ENCODE measurements at regions not wholly inside any gene's neighbourhood (a gene's known extent, or its start where the extent isn't known, plus 50 kb on each side); places are given as distances from the start of the nearest gene placed in this dataset.

- no peaks in the 10 kb centered on the region for H3F3A ChIP-seq (replicated peaks; ENCODE audit: insufficient read depth)
- H3K9me3 ChIP-seq = no peaks in the 10 kb centered on the region
- no peak overlapping the region for H3K27ac ChIP-seq (ENCODE audit: low read depth in 2 of 2, low read length in 1 of 2)
- H3K9ac ChIP-seq = no peak overlapping the region
- DNase-seq = no peak
- CTCF ChIA-PET = interaction anchor here (2.8 kb wide), 1 partner anchor 23 kb away, joined by 10 read pairs; no protein-coding TSS in a partner anchor
- no peak overlapping the region for H3K4me3 ChIP-seq (ENCODE audit: low read depth in 2 of 2, low read length in 1 of 2)
- H3K79me2 ChIP-seq (ENCODE audit: insufficient read depth) = no peaks in the 10 kb centered on the region
- H3K36me3 ChIP-seq (replicated peaks in 1 of 2; ENCODE audit: control insufficient read depth in 1 of 2, insufficient read depth in 2 of 2, low read length in 1 of 2) = no peaks in the 10 kb centered on the region
- POLR2A ChIA-PET = no interaction called here
- 80% methylated on average over 8 of the region's 9 CpGs for WGBS (ENCODE audit: low lambda C conversion rate)
- H4K20me1 ChIP-seq (ENCODE audit: insufficient read depth) = no peaks in the 10 kb centered on the region
- no peak for TF ChIP-seq IRF3 (IDR thresholded peaks at IDR 0.05; ENCODE audit: low read depth, low read length)
- TF ChIP-seq SIN3A (IDR thresholded peaks at IDR 0.05; ENCODE audit: borderline replicate concordance, low read depth, low read length) = no peak
- TF ChIP-seq ELF1 (IDR thresholded peaks at IDR 0.05) = no peak
- no peak for TF ChIP-seq RAD21 (IDR thresholded peaks at IDR 0.05; ENCODE audit: low read length)
- no peak for TF ChIP-seq FOXJ3 (CRISPR knock-in tag; IDR thresholded peaks at IDR 0.05)
- no peak for TF ChIP-seq RCOR1 (IDR thresholded peaks at IDR 0.05; ENCODE audit: low read length)
- no peak for TF ChIP-seq REST (IDR thresholded peaks at IDR 0.05; ENCODE audit: low read depth, low read length)
- no peak for TF ChIP-seq FOXM1 (IDR thresholded peaks at IDR 0.05; ENCODE audit: low read depth)
- no peak for TF ChIP-seq TEAD4 (IDR thresholded peaks at IDR 0.05; ENCODE audit: borderline replicate concordance, insufficient read depth)
- no peak for TF ChIP-seq SMC3 (IDR thresholded peaks at IDR 0.05; ENCODE audit: low read depth, low read length)
- TF ChIP-seq POLR2AphosphoS5 (IDR thresholded peaks at IDR 0.05; ENCODE audit: low read depth, low read length) = no peak
- TF ChIP-seq USF2 (IDR thresholded peaks at IDR 0.05; ENCODE audit: borderline replicate concordance, low read depth, low read length) = no peak
- TF ChIP-seq NRF1 (IDR thresholded peaks at IDR 0.05; ENCODE audit: low read depth, low read length) = no peak
- no peak for TF ChIP-seq YY1 (IDR thresholded peaks at IDR 0.05; ENCODE audit: low read depth)
- no peak for TF ChIP-seq NFIC (IDR thresholded peaks at IDR 0.05; ENCODE audit: borderline replicate concordance)
- no peak for TF ChIP-seq EZH2phosphoT487 (IDR thresholded peaks at IDR 0.05; ENCODE audit: borderline replicate concordance, low read depth)
- TF ChIP-seq CHD2 (IDR thresholded peaks at IDR 0.05; ENCODE audit: low read length, partially characterized antibody) = no peak
- no peak for TF ChIP-seq TAF1 (IDR thresholded peaks at IDR 0.05; ENCODE audit: borderline replicate concordance, low read depth, low read length)
- no peak for TF ChIP-seq MAX (IDR thresholded peaks at IDR 0.05; ENCODE audit: low read depth)
- TF ChIP-seq ZBTB33 (IDR thresholded peaks at IDR 0.05; ENCODE audit: borderline replicate concordance, low read depth) = no peak
- no peak overlapping the region for H2AFZ ChIP-seq (ENCODE audit: low read depth)
- no peaks in the 10 kb centered on the region for H3K4me1 ChIP-seq (ENCODE audit: control insufficient read depth in 1 of 2, insufficient read depth in 2 of 2, low read depth in 1 of 2, low read length in 1 of 2)
- H3K9me2 ChIP-seq = no peaks in the 10 kb centered on the region
- no peaks in the 10 kb centered on the region for H3K27me3 ChIP-seq (ENCODE audit: insufficient read depth)
- H3K4me2 ChIP-seq = no peak overlapping the region
Observed at GRCh38 chr6:44678252-44678935, 290.9 kb downstream of the CDC5L start.

Data from SK-N-SH (cell line).